ENCODE measurements at regions not wholly inside any gene's neighbourhood (a gene's known extent, or its start where the extent isn't known, plus 50 kb on each side); places are given as distances from the start of the nearest gene placed in this dataset.

- no peak for DNase-seq
These were observed 280.3 kb upstream of the SKOR2 start for GRCh38 chr18:47531717-47532116.

- DNase-seq, result no peak
These were observed 279.2 kb upstream of the SKOR2 start for GRCh38 chr18:47530695-47531094.

GRCh38 chr18:47528343-47528742, 276.9 kb upstream of the SKOR2 start:
- no peak for DNase-seq

GRCh38 chr18:47526147-47526546, 274.7 kb upstream of the SKOR2 start:
- DNase-seq, result no peak

GRCh38 chr18:47522359-47522758, 270.9 kb upstream of the SKOR2 start:
- no peak for DNase-seq

GRCh38 chr18:47520263-47520662, 268.8 kb upstream of the SKOR2 start:
- no peak for DNase-seq

- no peak for DNase-seq
These were observed 268.2 kb upstream of the SKOR2 start for GRCh38 chr18:47519706-47520105.

GRCh38 chr18:47519277-47519676, 267.8 kb upstream of the SKOR2 start:
- DNase-seq, result no peak

- DNase-seq, result no peak
These were observed 262.2 kb upstream of the SKOR2 start for GRCh38 chr18:47513614-47514013.

- no peak for DNase-seq
These were observed 261.4 kb upstream of the SKOR2 start for GRCh38 chr18:47512726-47513435.

GRCh38 chr18:47512056-47512455, 260.6 kb upstream of the SKOR2 start:
- no peak for DNase-seq

GRCh38 chr18:47510831-47511230, 259.4 kb upstream of the SKOR2 start:
- no peak for DNase-seq

- DNase-seq, result no peak
These were observed 256.2 kb upstream of the SKOR2 start for GRCh38 chr18:47507651-47508050.

GRCh38 chr18:47506897-47507296, 255.4 kb upstream of the SKOR2 start:
- DNase-seq, result no peak

- DNase-seq, result peak; percentile 12
These were observed 250.5 kb upstream of the SKOR2 start for GRCh38 chr18:47501946-47502345.

GRCh38 chr18:47500930-47501329, 249.5 kb upstream of the SKOR2 start:
- no peak for DNase-seq

- DNase-seq, result peak; percentile 22
These were observed 241.2 kb upstream of the SKOR2 start for GRCh38 chr18:47492691-47493090.

- DNase-seq, result peak; percentile 44
These were observed 239.4 kb upstream of the SKOR2 start for GRCh38 chr18:47490882-47491281.

GRCh38 chr18:47485221-47485797, 233.8 kb upstream of the SKOR2 start:
- DNase-seq, result no peak

- no peak for DNase-seq
These were observed 232.6 kb upstream of the SKOR2 start for GRCh38 chr18:47484068-47484467.

GRCh38 chr18:47480166-47480565, 228.7 kb upstream of the SKOR2 start:
- DNase-seq, result no peak

GRCh38 chr18:47471784-47472183, 220.3 kb upstream of the SKOR2 start:
- no peak for DNase-seq

- no peak for DNase-seq
These were observed 219.5 kb upstream of the SKOR2 start for GRCh38 chr18:47470941-47471340.

- DNase-seq, result no peak
These were observed 218.1 kb upstream of the SKOR2 start for GRCh38 chr18:47469576-47469975.

- no peak for DNase-seq
These were observed 210.5 kb upstream of the SKOR2 start for GRCh38 chr18:47461977-47462376.
